Kidney glomerular epithelial cell (primary cell): ENCODE measurements at regions not wholly inside any gene's neighbourhood (a gene's known extent, or its start where the extent isn't known, plus 50 kb on each side); places are given as distances from the start of the nearest gene placed in this dataset.

ENCODE experiments used
- DNase-seq: peaks from one replicate; lab custom pipeline; 2025; lab: John Stamatoyannopoulos, UW

GRCh38 chr4:147423229-147423628, 57.7 kb upstream of the EDNRA start:
- DNase-seq = no peak

- DNase-seq = no peak
These were observed 55.9 kb upstream of the EDNRA start for GRCh38 chr4:147425019-147425418.

GRCh38 chr4:147428583-147428982, 52.3 kb upstream of the EDNRA start:
- DNase-seq = no peak

GRCh38 chr4:147430111-147430510, 50.8 kb upstream of the EDNRA start:
- DNase-seq = no peak
